H9 (cell line): ENCODE measurements at regions not wholly inside any gene's neighbourhood (a gene's known extent, or its start where the extent isn't known, plus 50 kb on each side); places are given as distances from the start of the nearest gene placed in this dataset.

Experiments
- DNase-seq: peaks from one replicate; pipeline ENCODE4 v3.0.0-alpha.2; 2017
- H2AFZ ChIP-seq: one replicate; pipeline ENCODE4 v1.6.1; 2013; ENCODE audit warnings: mild to moderate bottlenecking, low read length, control low read depth, moderate library complexity
- H2AK5ac ChIP-seq: 2 replicates; pipeline ENCODE4 v1.6.1; 2013; ENCODE audit warnings: low read length, control low read depth, mixed read lengths; ENCODE audit not compliant: insufficient read length
- H2BK120ac ChIP-seq: one replicate; pipeline ENCODE4 v1.6.1; 2013; ENCODE audit warnings: low read depth, mild to moderate bottlenecking, low read length, control low read depth, inconsistent platforms; ENCODE audit not compliant: poor library complexity, severe bottlenecking
- H2BK12ac ChIP-seq: 2 replicates; pipeline ENCODE4 v1.6.1; 2013; ENCODE audit warnings: low read length, control low read depth, mixed read lengths, low read depth; ENCODE audit not compliant: insufficient read length
- H2BK15ac ChIP-seq: 2 replicates; pipeline ENCODE4 v1.6.1; 2013; ENCODE audit warnings: low read depth, low read length, control low read depth
- H2BK20ac ChIP-seq: one replicate; pipeline ENCODE4 v1.6.1; 2013; ENCODE audit warnings: low read depth, mild to moderate bottlenecking, low read length, control low read depth, inconsistent platforms; ENCODE audit not compliant: poor library complexity, severe bottlenecking
- H2BK5ac ChIP-seq: 2 replicates; pipeline ENCODE4 v1.6.1; 2013; ENCODE audit warnings: low read length, control low read depth, mixed read lengths; ENCODE audit not compliant: insufficient read length
- H3K14ac ChIP-seq: 2 replicates; pipeline ENCODE4 v1.6.1; 2013; ENCODE audit warnings: low read length, control low read depth; ENCODE audit not compliant: insufficient read depth
- H3K18ac ChIP-seq: 2 replicates; pipeline ENCODE4 v1.6.1; 2013; ENCODE audit warnings: low read depth, mild to moderate bottlenecking, mixed read lengths, low read length, control low read depth; ENCODE audit not compliant: insufficient read length
- H3K23ac ChIP-seq: 2 replicates; pipeline ENCODE4 v1.6.1; 2013; ENCODE audit warnings: low read length, control low read depth, mixed read lengths, low read depth; ENCODE audit not compliant: insufficient read length
- H3K23me2 ChIP-seq: 2 replicates; pipeline ENCODE4 v1.6.1; 2013; ENCODE audit warnings: low read depth, mild to moderate bottlenecking, mixed read lengths, low read length, control low read depth; ENCODE audit not compliant: insufficient read length, poor library complexity, severe bottlenecking
- H3K27ac ChIP-seq: 2 replicates; pipeline ENCODE4 v1.5.1; 2013; ENCODE audit warnings: low read length, control low read depth, mixed read lengths, low read depth; ENCODE audit not compliant: insufficient read length
- H3K27me3 ChIP-seq: 2 replicates; pipeline ENCODE4 v1.6.1; 2013; ENCODE audit warnings: low read length, control low read depth, inconsistent platforms; ENCODE audit not compliant: insufficient read depth
- H3K4ac ChIP-seq: 2 replicates; pipeline ENCODE4 v1.6.1; 2013; ENCODE audit warnings: low read depth, mild to moderate bottlenecking, control low read depth, inconsistent platforms, low read length, moderate library complexity
- H3K4me1 ChIP-seq: 2 replicates; pipeline ENCODE4 v1.6.1; 2013; ENCODE audit warnings: low read length, control low read depth, inconsistent platforms; ENCODE audit not compliant: insufficient read depth
- H3K4me2 ChIP-seq: 2 replicates; pipeline ENCODE4 v1.6.1; 2013; ENCODE audit warnings: low read length, control low read depth, mixed read lengths; ENCODE audit not compliant: insufficient read length, insufficient read depth
- H3K56ac ChIP-seq: 2 replicates; pipeline ENCODE4 v1.6.1; 2013; ENCODE audit warnings: low read depth, mild to moderate bottlenecking, mixed read lengths, low read length, control low read depth; ENCODE audit not compliant: insufficient read length
- H3K79me1 ChIP-seq: 2 replicates; pipeline ENCODE4 v1.6.1; 2013; ENCODE audit warnings: low read depth, mild to moderate bottlenecking, moderate library complexity, low read length, control low read depth, inconsistent platforms; ENCODE audit not compliant: insufficient read depth, poor library complexity, severe bottlenecking
- H3K79me2 ChIP-seq: 2 replicates; pipeline ENCODE4 v1.6.1; 2013; ENCODE audit warnings: low read length, control low read depth, inconsistent platforms; ENCODE audit not compliant: insufficient read depth
- H3K9ac ChIP-seq: 2 replicates; pipeline ENCODE4 v1.6.1; 2013; ENCODE audit warnings: low read length, control low read depth, mixed read lengths; ENCODE audit not compliant: insufficient read length; ENCODE audit errors: extremely low read depth
- H3K9me3 ChIP-seq: one replicate; pipeline ENCODE4 v1.6.1; 2013; ENCODE audit warnings: low read depth, low read length, inconsistent platforms; ENCODE audit not compliant: control insufficient read depth
- H3T11ph ChIP-seq: one replicate; pipeline ENCODE4 v1.6.1; 2013; ENCODE audit warnings: mild to moderate bottlenecking, low read length, control low read depth, inconsistent platforms
- H4K20me1 ChIP-seq: one replicate; pipeline ENCODE4 v1.6.1; 2013; ENCODE audit not compliant: control insufficient read depth, insufficient read length, insufficient read depth
- H4K5ac ChIP-seq: 2 replicates; pipeline ENCODE4 v1.6.1; 2013; ENCODE audit warnings: low read depth, mild to moderate bottlenecking, mixed read lengths, low read length, control low read depth; ENCODE audit not compliant: insufficient read length
- H4K8ac ChIP-seq: replicated peaks from 2 replicates; pipeline ENCODE4 v1.6.1; 2013; ENCODE audit warnings: low read length, control low read depth, mixed read lengths, low read depth; ENCODE audit not compliant: insufficient read length
- H4K91ac ChIP-seq: 2 replicates; pipeline ENCODE4 v1.6.1; 2013; ENCODE audit warnings: low read depth, mild to moderate bottlenecking, moderate library complexity, mixed read lengths, low read length, control low read depth; ENCODE audit not compliant: insufficient read length
- H3K27ac Mint-ChIP-seq, 3 experiments: 2 replicates in 2 of 3; 3 replicates in 1 of 3; pipeline ENCODE4 v1.8.0; 2020 to 2021; ENCODE audit warnings: mixed read lengths in 3 of 3, mild to moderate bottlenecking in 1 of 3, moderate library complexity in 1 of 3
- H3K27me3 Mint-ChIP-seq: 2 replicates; pipeline ENCODE4 v1.8.0; 2021; ENCODE audit warnings: low read depth, mild to moderate bottlenecking, moderate library complexity, mixed read lengths
- H3K36me3 Mint-ChIP-seq, 3 experiments: 2 replicates in 2 of 3; 3 replicates in 1 of 3; pipeline ENCODE4 v1.8.0; 2020 to 2021; ENCODE audit warnings: low read depth in 3 of 3, mixed read lengths in 3 of 3; ENCODE audit not compliant: insufficient read depth in 1 of 3
- H3K4me1 Mint-ChIP-seq, 2 experiments: 2 replicates each; pipeline ENCODE4 v1.8.0; 2020; ENCODE audit warnings: mixed read lengths in 2 of 2
- H3K4me3 Mint-ChIP-seq, 2 experiments: 2 replicates in 1 of 2; 3 replicates in 1 of 2; pipeline ENCODE4 v1.8.0; 2020 to 2021; ENCODE audit warnings: mild to moderate bottlenecking in 2 of 2, mixed read lengths in 2 of 2, moderate library complexity in 1 of 2
- H3K9me3 Mint-ChIP-seq, 2 experiments: 2 replicates in 1 of 2; 3 replicates in 1 of 2; pipeline ENCODE4 v1.8.0; 2020; ENCODE audit warnings: mild to moderate bottlenecking in 2 of 2, mixed read lengths in 2 of 2, moderate library complexity in 1 of 2
- WGBS: extraction: QIAGEN DNeasy Blood & Tissue Kit; methylation state at CpG from one replicate; pipeline ENCODE4 v1.1.7; 2013; ENCODE audit warnings: missing lambda C conversion rate, low lambda C conversion rate, mixed read lengths; ENCODE audit not compliant: insufficient read length; ENCODE audit errors: extremely low coverage; 5-methylcytosine and 5-hydroxymethylcytosine counted together
- TF ChIP-seq, protein P1 (sequence below): fragments of 200-600 bp; sonication (generic); conservative IDR thresholded peaks from 3 replicates; pipeline ENCODE4 v1.8.0; 2021; ENCODE audit warnings: antibody characterized with exemption, mild to moderate bottlenecking

DNA sequence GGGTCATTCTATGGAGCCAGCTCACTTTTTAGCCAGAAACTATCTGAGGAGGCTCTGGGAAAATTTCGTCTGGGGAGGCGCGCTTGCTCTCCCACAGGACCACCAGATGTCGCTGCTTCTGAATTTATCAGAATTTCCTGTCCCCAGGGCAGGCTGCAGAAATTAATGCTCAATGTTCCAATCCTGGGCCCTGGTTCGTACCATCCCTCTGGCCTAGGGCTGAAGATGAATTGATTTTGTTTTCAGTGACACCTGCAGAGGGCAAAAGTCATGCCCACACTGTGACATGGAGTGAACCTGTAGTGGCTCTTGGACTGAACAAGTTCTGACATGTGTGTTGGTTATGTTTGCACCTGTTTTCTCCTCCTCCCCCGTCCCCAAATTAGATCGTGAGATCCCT is 482.6 kb downstream of the NPIPA7 start:
- H3K27me3 ChIP-seq = no peaks in the 10 kb centered on the region
- no peak overlapping the region for H3T11ph ChIP-seq
- no peak overlapping the region for H3K14ac ChIP-seq
- no peaks in the 10 kb centered on the region for H3K23me2 ChIP-seq
- no peak overlapping the region for H3K9ac ChIP-seq
- no peak overlapping the region for H3K27ac Mint-ChIP-seq
- TF ChIP-seq, protein P1, sequence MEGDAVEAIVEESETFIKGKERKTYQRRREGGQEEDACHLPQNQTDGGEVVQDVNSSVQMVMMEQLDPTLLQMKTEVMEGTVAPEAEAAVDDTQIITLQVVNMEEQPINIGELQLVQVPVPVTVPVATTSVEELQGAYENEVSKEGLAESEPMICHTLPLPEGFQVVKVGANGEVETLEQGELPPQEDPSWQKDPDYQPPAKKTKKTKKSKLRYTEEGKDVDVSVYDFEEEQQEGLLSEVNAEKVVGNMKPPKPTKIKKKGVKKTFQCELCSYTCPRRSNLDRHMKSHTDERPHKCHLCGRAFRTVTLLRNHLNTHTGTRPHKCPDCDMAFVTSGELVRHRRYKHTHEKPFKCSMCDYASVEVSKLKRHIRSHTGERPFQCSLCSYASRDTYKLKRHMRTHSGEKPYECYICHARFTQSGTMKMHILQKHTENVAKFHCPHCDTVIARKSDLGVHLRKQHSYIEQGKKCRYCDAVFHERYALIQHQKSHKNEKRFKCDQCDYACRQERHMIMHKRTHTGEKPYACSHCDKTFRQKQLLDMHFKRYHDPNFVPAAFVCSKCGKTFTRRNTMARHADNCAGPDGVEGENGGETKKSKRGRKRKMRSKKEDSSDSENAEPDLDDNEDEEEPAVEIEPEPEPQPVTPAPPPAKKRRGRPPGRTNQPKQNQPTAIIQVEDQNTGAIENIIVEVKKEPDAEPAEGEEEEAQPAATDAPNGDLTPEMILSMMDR = peak; percentile 86
- no peak overlapping the region for H2BK120ac ChIP-seq
- H3K9me3 Mint-ChIP-seq = 0 out of 5 replicates have a peak, but pooled peaks cover 0 to under 1% of the 10 kb centered on the region in 2 experiments
- H3K4me3 Mint-ChIP-seq = no peak overlapping the region
- H3K4me2 ChIP-seq = no peak overlapping the region
- no peaks in the 10 kb centered on the region for H3K36me3 Mint-ChIP-seq
- H3K79me1 ChIP-seq = no peaks in the 10 kb centered on the region
- H4K5ac ChIP-seq = no peak overlapping the region
- H3K23ac ChIP-seq = no peak overlapping the region
- H3K79me2 ChIP-seq = no peaks in the 10 kb centered on the region
- no peaks in the 10 kb centered on the region for H4K20me1 ChIP-seq
- peaks cover 4% of the 10 kb centered on the region; the same call in 1 of the 2 replicates for H3K27me3 Mint-ChIP-seq
- H3K4me1 Mint-ChIP-seq = peaks cover 17 to 24% of the 10 kb centered on the region in 2 experiments
- H2BK20ac ChIP-seq = no peak overlapping the region
- peak; percentile 56 for DNase-seq
- no peak overlapping the region for H3K27ac ChIP-seq
- H2BK15ac ChIP-seq = no peak overlapping the region
- no peak overlapping the region for H2AK5ac ChIP-seq
- H3K4me1 ChIP-seq = peaks cover 5% of the 10 kb centered on the region; the same call in 1 of the 2 replicates
- H3K4ac ChIP-seq = no peak overlapping the region
- no peak overlapping the region for H3K18ac ChIP-seq
- no peaks in the 10 kb centered on the region for H3K9me3 ChIP-seq
- no CpG with 5 or more reads among the region's 7 CpGs for WGBS
- H4K91ac ChIP-seq = no peak overlapping the region
- H3K56ac ChIP-seq = no peak overlapping the region
- H4K8ac ChIP-seq = no peak overlapping the region
- H2BK12ac ChIP-seq = no peak overlapping the region
- no peak overlapping the region for H2BK5ac ChIP-seq
- H2AFZ ChIP-seq = no peak overlapping the region
